ENCODE measurements at regions not wholly inside any gene's neighbourhood (a gene's known extent, or its start where the extent isn't known, plus 50 kb on each side); places are given as distances from the start of the nearest gene placed in this dataset.

GRCh38 chr9:32255026-32255425 lies 129.4 kb upstream of the ACO1 start:
- no peak overlapping the region for H3K4me3 ChIP-seq (ENCODE audit: low read depth, low read length)
- TF ChIP-seq CTCF (IDR thresholded peaks at IDR 0.05; ENCODE audit: low read depth, low read length): no peak

GRCh38 chr9:32258482-32258881 lies 126.0 kb upstream of the ACO1 start:
- TF ChIP-seq CTCF (IDR thresholded peaks at IDR 0.05; ENCODE audit: low read depth, low read length): no peak
- H3K4me3 ChIP-seq (ENCODE audit: low read depth, low read length): no peak overlapping the region

GRCh38 chr9:32260151-32260862 lies 124.1 kb upstream of the ACO1 start:
- H3K4me3 ChIP-seq (ENCODE audit: low read depth, low read length): no peak overlapping the region
- TF ChIP-seq CTCF (IDR thresholded peaks at IDR 0.05; ENCODE audit: low read depth, low read length): no peak

- no peak overlapping the region for H3K4me3 ChIP-seq (ENCODE audit: low read depth, low read length)
- TF ChIP-seq CTCF (IDR thresholded peaks at IDR 0.05; ENCODE audit: low read depth, low read length): no peak
Measured at GRCh38 chr9:32264170-32264864, 120.1 kb upstream of the ACO1 start.

GRCh38 chr9:32265037-32265436 lies 119.4 kb upstream of the ACO1 start:
- no peak overlapping the region for H3K4me3 ChIP-seq (ENCODE audit: low read depth, low read length)
- no peak for TF ChIP-seq CTCF (IDR thresholded peaks at IDR 0.05; ENCODE audit: low read depth, low read length)

- TF ChIP-seq CTCF (IDR thresholded peaks at IDR 0.05; ENCODE audit: low read depth, low read length): no peak
- no peak overlapping the region for H3K4me3 ChIP-seq (ENCODE audit: low read depth, low read length)
Measured at GRCh38 chr9:32278991-32279390, 105.5 kb upstream of the ACO1 start.

- no peak overlapping the region for H3K4me3 ChIP-seq (ENCODE audit: low read depth, low read length)
- TF ChIP-seq CTCF (IDR thresholded peaks at IDR 0.05; ENCODE audit: low read depth, low read length): no peak
Measured at GRCh38 chr9:32289756-32290155, 94.7 kb upstream of the ACO1 start.

Data from WI38 (cell line).